HL-60 (cell line): ENCODE measurements at regions not wholly inside any gene's neighbourhood (a gene's known extent, or its start where the extent isn't known, plus 50 kb on each side); places are given as distances from the start of the nearest gene placed in this dataset.

Experiments
- DNase-seq, 2 experiments: peaks; one replicate each; pipeline ENCODE4 v3.0.0-alpha.2; 2010 to 2020; ENCODE audit warnings: low read depth in 1 of 2, low spot score in 1 of 2
- H3K27ac ChIP-seq: fragments of 250-450 bp; sonication (Bioruptor Pico); replicated peaks from 2 replicates; pipeline ENCODE4 v1.5.1; 2020; ENCODE audit warnings: mild to moderate bottlenecking, moderate library complexity
- H3K27me3 ChIP-seq: fragments of 250-450 bp; sonication (Bioruptor Pico); 2 replicates; pipeline ENCODE4 v1.5.1; 2021; ENCODE audit warnings: mild to moderate bottlenecking, moderate library complexity; ENCODE audit not compliant: insufficient read depth, poor library complexity, severe bottlenecking
- H3K4me3 ChIP-seq: replicated peaks from 2 replicates; pipeline ENCODE4 v1.5.1; 2011; ENCODE audit warnings: mild to moderate bottlenecking, control low read depth, low read length; ENCODE audit not compliant: insufficient read depth
- CTCF ChIP-seq: IDR thresholded peaks from one replicate; pipeline ENCODE4 v1.5.1; 2011; ENCODE audit warnings: low read length, control low read depth, inconsistent platforms; ENCODE audit not compliant: insufficient read depth
- GABPA ChIP-seq: IDR thresholded peaks from 2 replicates; pipeline ENCODE4 v1.6.1; 2012; ENCODE audit warnings: low read depth
- POLR2AphosphoS5 ChIP-seq: IDR thresholded peaks from 2 replicates; pipeline ENCODE4 v1.6.1; 2012; ENCODE audit warnings: low read depth
- SPI1 ChIP-seq: IDR thresholded peaks from 2 replicates; pipeline ENCODE4 v1.6.1; 2012; ENCODE audit warnings: low read depth, mild to moderate bottlenecking, borderline replicate concordance
- TF ChIP-seq, protein P1 (sequence below): IDR thresholded peaks from 2 replicates; pipeline ENCODE4 v1.6.1; 2012; ENCODE audit warnings: low read depth; ENCODE audit not compliant: insufficient replicate concordance

DNA sequence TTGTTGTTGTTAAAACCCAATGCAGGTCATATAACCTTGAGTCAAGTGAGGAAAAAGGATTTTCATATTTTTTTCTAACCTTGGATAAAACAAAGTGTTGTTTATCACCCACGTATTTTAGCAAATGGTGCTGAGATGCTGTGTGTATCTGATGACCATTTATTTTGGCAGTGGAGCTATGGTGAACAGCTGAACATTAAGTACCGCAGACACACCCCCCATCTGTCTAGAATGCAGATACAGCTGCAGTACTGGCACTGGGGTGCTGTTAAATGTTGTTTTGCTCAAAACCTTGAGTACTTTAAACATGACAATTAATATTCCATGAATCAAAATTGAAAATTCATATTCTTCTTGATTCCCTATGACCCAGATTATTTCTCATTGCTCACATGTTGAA lies 773.3 kb upstream of the SLC39A10 start:
- TF ChIP-seq CTCF (no peak), SPI1 (no peak), POLR2AphosphoS5 (no peak), GABPA (no peak)
- TF ChIP-seq, protein P1, sequence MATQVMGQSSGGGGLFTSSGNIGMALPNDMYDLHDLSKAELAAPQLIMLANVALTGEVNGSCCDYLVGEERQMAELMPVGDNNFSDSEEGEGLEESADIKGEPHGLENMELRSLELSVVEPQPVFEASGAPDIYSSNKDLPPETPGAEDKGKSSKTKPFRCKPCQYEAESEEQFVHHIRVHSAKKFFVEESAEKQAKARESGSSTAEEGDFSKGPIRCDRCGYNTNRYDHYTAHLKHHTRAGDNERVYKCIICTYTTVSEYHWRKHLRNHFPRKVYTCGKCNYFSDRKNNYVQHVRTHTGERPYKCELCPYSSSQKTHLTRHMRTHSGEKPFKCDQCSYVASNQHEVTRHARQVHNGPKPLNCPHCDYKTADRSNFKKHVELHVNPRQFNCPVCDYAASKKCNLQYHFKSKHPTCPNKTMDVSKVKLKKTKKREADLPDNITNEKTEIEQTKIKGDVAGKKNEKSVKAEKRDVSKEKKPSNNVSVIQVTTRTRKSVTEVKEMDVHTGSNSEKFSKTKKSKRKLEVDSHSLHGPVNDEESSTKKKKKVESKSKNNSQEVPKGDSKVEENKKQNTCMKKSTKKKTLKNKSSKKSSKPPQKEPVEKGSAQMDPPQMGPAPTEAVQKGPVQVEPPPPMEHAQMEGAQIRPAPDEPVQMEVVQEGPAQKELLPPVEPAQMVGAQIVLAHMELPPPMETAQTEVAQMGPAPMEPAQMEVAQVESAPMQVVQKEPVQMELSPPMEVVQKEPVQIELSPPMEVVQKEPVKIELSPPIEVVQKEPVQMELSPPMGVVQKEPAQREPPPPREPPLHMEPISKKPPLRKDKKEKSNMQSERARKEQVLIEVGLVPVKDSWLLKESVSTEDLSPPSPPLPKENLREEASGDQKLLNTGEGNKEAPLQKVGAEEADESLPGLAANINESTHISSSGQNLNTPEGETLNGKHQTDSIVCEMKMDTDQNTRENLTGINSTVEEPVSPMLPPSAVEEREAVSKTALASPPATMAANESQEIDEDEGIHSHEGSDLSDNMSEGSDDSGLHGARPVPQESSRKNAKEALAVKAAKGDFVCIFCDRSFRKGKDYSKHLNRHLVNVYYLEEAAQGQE, result no peak
- H3K27me3 ChIP-seq, result no peaks in the 10 kb centered on the region
- no peak for DNase-seq
- no peak overlapping the region for H3K27ac ChIP-seq
- H3K4me3 ChIP-seq, result no peak overlapping the region

DNA sequence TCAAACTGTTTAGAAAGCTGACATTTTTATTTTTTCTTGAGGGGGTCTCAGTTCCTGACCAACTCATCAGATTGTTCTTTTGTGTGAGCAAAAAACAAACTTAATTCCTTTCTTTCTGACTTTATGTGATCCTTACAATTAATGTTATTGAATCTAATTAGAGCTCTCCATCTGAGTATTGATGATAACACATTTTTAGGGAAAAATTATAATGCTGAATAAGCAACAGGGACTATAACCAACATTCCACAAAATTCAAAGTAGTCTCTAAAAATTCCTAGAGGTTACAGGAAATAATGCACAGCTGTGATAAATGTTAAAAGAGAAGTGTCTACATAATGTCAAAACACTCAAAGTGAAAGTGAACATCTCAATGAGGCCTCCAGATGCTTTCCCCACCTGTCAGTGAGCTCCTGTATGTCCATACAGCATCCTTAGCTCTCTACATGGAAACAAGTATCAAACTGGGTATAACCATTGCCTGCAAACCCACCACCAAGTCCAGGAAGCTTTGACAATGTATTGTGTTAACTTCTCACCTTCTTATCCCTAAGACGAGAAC lies 786.0 kb upstream of the SLC39A10 start:
- H3K27me3 ChIP-seq, result no peaks in the 10 kb centered on the region
- TF ChIP-seq CTCF (no peak), POLR2AphosphoS5 (no peak), GABPA (no peak), SPI1 (no peak)
- TF ChIP-seq, protein P1, result no peak
- H3K27ac ChIP-seq, result no peak overlapping the region
- DNase-seq, result no peak
- H3K4me3 ChIP-seq, result no peak overlapping the region

GRCh38 chr2:194867328-194867727 lies 789.7 kb upstream of the SLC39A10 start:
- H3K4me3 ChIP-seq, result no peak overlapping the region
- no peak for DNase-seq
- TF ChIP-seq POLR2AphosphoS5 (no peak), SPI1 (no peak), GABPA (no peak), CTCF (no peak)
- TF ChIP-seq, protein P1, result no peak

More at GRCh38 chr2:194867328-194867727, 789.7 kb upstream of the SLC39A10 start:
- no peaks in the 10 kb centered on the region for H3K27me3 ChIP-seq
- no peak overlapping the region for H3K27ac ChIP-seq
